ENCODE measurements at regions not wholly inside any gene's neighbourhood (a gene's known extent, or its start where the extent isn't known, plus 50 kb on each side); places are given as distances from the start of the nearest gene placed in this dataset.

DNA sequence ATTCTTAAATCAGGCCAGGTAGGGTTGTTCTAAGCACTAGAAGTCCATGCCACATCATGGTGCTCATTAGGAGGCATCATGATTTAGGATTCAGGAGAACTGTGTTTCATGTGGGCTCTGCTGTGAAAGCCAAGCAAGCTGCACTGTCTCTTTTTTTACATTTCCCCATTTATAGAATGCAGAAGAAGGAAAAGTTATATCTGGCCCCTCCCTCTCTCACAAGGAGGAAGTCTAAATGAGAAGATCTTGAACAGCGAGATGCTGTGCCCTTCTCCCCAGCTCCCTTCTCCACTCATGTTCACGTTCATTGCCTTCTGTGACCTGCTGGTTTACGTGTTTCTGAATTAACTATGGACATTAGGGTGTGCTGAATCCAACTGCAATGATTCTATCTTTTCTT is 178.5 kb upstream of the RASGRP1 start:
- DNase-seq (ENCODE audit: low spot score), result no peak
- H4K20me1 ChIP-seq (ENCODE audit: insufficient read depth, low read length), result no peaks in the 10 kb centered on the region
- H3K27ac ChIP-seq (ENCODE audit: extremely low read length, insufficient read depth, low read length), result no peak overlapping the region
- FAIRE-seq, result no peak
- H3K4me2 ChIP-seq (ENCODE audit: low read depth, low read length), result no peak overlapping the region
- H3K9ac ChIP-seq (ENCODE audit: insufficient read depth, low read depth, low read length), result no peak overlapping the region
- TF ChIP-seq, protein P1, sequence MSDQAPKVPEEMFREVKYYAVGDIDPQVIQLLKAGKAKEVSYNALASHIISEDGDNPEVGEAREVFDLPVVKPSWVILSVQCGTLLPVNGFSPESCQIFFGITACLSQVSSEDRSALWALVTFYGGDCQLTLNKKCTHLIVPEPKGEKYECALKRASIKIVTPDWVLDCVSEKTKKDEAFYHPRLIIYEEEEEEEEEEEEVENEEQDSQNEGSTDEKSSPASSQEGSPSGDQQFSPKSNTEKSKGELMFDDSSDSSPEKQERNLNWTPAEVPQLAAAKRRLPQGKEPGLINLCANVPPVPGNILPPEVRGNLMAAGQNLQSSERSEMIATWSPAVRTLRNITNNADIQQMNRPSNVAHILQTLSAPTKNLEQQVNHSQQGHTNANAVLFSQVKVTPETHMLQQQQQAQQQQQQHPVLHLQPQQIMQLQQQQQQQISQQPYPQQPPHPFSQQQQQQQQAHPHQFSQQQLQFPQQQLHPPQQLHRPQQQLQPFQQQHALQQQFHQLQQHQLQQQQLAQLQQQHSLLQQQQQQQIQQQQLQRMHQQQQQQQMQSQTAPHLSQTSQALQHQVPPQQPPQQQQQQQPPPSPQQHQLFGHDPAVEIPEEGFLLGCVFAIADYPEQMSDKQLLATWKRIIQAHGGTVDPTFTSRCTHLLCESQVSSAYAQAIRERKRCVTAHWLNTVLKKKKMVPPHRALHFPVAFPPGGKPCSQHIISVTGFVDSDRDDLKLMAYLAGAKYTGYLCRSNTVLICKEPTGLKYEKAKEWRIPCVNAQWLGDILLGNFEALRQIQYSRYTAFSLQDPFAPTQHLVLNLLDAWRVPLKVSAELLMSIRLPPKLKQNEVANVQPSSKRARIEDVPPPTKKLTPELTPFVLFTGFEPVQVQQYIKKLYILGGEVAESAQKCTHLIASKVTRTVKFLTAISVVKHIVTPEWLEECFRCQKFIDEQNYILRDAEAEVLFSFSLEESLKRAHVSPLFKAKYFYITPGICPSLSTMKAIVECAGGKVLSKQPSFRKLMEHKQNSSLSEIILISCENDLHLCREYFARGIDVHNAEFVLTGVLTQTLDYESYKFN (CRISPR knock-in tag; conservative IDR thresholded peaks at IDR 0.05), result no peak
- TF ChIP-seq SNRNP70 (IDR thresholded peaks at IDR 0.05; ENCODE audit: low read depth, low read length), result no peak
- no peak for TF ChIP-seq ZNF30 (CRISPR knock-in tag; IDR thresholded peaks at IDR 0.05)
- TF ChIP-seq, protein P2, sequence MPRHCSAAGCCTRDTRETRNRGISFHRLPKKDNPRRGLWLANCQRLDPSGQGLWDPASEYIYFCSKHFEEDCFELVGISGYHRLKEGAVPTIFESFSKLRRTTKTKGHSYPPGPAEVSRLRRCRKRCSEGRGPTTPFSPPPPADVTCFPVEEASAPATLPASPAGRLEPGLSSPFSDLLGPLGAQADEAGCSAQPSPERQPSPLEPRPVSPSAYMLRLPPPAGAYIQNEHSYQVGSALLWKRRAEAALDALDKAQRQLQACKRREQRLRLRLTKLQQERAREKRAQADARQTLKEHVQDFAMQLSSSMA (CRISPR knock-in tag; IDR thresholded peaks at IDR 0.05), result no peak
- no peak for TF ChIP-seq AKAP8 (CRISPR knock-in tag; IDR thresholded peaks at IDR 0.05)
- TF ChIP-seq, protein P3, sequence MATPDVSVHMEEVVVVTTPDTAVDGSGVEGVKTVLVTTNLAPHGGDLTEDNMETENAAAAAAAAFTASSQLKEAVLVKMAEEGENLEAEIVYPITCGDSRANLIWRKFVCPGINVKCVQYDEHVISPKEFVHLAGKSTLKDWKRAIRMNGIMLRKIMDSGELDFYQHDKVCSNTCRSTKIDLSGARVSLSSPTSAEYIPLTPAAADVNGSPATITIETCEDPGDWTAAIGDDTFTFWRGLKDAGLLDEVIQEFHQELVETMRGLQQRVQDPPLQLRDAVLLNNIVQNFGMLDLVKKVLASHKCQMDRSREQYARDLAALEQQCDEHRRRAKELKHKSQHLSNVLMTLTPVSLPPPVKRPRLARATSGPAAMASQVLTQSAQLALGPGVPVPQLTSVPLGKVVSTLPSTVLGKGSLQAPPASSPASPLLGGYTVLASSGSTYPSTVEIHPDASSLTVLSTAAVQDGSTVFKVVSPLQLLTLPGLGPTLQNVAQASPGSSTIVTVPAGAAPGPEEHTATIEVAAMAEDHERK (CRISPR knock-in tag; IDR thresholded peaks at IDR 0.05; ENCODE audit: low read depth), result no peak
- no peak overlapping the region for H2AFZ ChIP-seq (ENCODE audit: low read length)
- ChIA-PET POLR2A (no interaction called here), CTCF (ENCODE audit: low intra/inter-chr PET ratio, low total read pairs) (no interaction called here)
- H3K9me3 ChIP-seq (ENCODE audit: low read length), result no peaks in the 10 kb centered on the region
- in situ Hi-C loops (cut with HindIII; ENCODE audit: extremely low pct_ligation_motif_present, low pct_unique_long_range_greater_than_20kb), result no loop called here
- H3K36me3 ChIP-seq (replicated peaks in 1 of 2; ENCODE audit: control insufficient read depth in 1 of 2, insufficient read depth in 2 of 2, low read length in 2 of 2), result no peaks in the 10 kb centered on the region
- H3K27me3 ChIP-seq (ENCODE audit: control insufficient read depth in 1 of 2, insufficient read depth in 2 of 2, low read length in 2 of 2), result peaks cover 0 to 17% of the 10 kb centered on the region in 2 experiments; a peak in 1 of 5 replicates
- ATAC-seq, result no peak
- no peak overlapping the region for H3K4me3 ChIP-seq (replicated peaks in 1 of 3; ENCODE audit: insufficient read depth in 1 of 3, low read depth in 2 of 3, low read length in 3 of 3)
- BruUV-seq (replicated peaks), result no TSS peak
- H3K79me2 ChIP-seq (ENCODE audit: insufficient read depth, low read length), result no peaks in the 10 kb centered on the region
- intact Hi-C loops (cut with micrococcal nuclease; ENCODE audit: unreplicated experiment), result no loop called here
- no peaks in the 10 kb centered on the region for H3K4me1 ChIP-seq (ENCODE audit: insufficient read depth, low read length)
- WGBS (ENCODE audit: low lambda C conversion rate), result 3% methylated on average over 3 of the region's 3 CpGs
